Naive thymus-derived CD8-positive, alpha-beta T cell (primary cell): ENCODE measurements at regions not wholly inside any gene's neighbourhood (a gene's known extent, or its start where the extent isn't known, plus 50 kb on each side); places are given as distances from the start of the nearest gene placed in this dataset.
A peak's percentile ranks its signal among the peaks of the same experiment; 100 is the strongest.
"Not testable (repeated sequence)": the region's sequence is repeated elsewhere in the genome, so short reads cannot be mapped to it uniquely, and the experiment has no call there.

Source experiments
- ATAC-seq, 2 donors: fragments of 150-1000 bp; cut with Tn5 transposase in 1 of 2; sonication (Bioruptor Pico), chemical (Tn5 transposase) in 1 of 2; 1 replicate in 1 of 2; 2 replicates in 1 of 2; pipeline ENCODE4 v1.10.0; 2021; ENCODE audit warnings: mild to moderate bottlenecking in 2 of 2, moderate library complexity in 2 of 2
- POLR2A ChIA-PET: fragments of 350-600 bp; sonication (Branson Sonifier 250); formaldehyde crosslinking; loops from one replicate; lab custom pipeline; 2021; ENCODE audit warnings: antibody characterized with exemption; lab: Charles Lee
- DNase-seq, 10 donors: peaks; one replicate each; pipeline versions ENCODE4 v3.0.0 to v3.0.0-alpha.2; 2020 to 2022
- H3K27ac Mint-ChIP-seq, 10 donors: one replicate each; pipeline ENCODE4 v1.8.0; 2020 to 2022; ENCODE audit warnings: mild to moderate bottlenecking in 10 of 10, mixed read lengths in 10 of 10, moderate library complexity in 4 of 10, inconsistent platforms in 1 of 10
- H3K27me3 Mint-ChIP-seq, 5 donors: one replicate each; pipeline ENCODE4 v1.8.0; 2021 to 2022; ENCODE audit warnings: mixed read lengths in 5 of 5
- H3K36me3 Mint-ChIP-seq, 3 donors: one replicate each; pipeline ENCODE4 v1.8.0; 2020 to 2022; ENCODE audit warnings: mixed read lengths in 3 of 3, mild to moderate bottlenecking in 2 of 3, inconsistent platforms in 1 of 3
- H3K4me1 Mint-ChIP-seq, 4 donors: one replicate each; pipeline ENCODE4 v1.8.0; 2021 to 2022; ENCODE audit warnings: mixed read lengths in 4 of 4
- H3K4me3 Mint-ChIP-seq, 10 donors: one replicate each; pipeline ENCODE4 v1.8.0; 2020 to 2022; ENCODE audit warnings: mild to moderate bottlenecking in 10 of 10, mixed read lengths in 10 of 10, moderate library complexity in 6 of 10, inconsistent platforms in 1 of 10
- H3K9me3 Mint-ChIP-seq, 9 donors: one replicate each; pipeline ENCODE4 v1.8.0; 2020 to 2022; ENCODE audit warnings: mixed read lengths in 9 of 9, mild to moderate bottlenecking in 3 of 9, inconsistent platforms in 1 of 9, moderate library complexity in 1 of 9

GRCh38 chr4:10260777-10261176 lies 144.2 kb upstream of the WDR1 start:
- DNase-seq (no peak), ATAC-seq (no peak)
- H3K27me3 Mint-ChIP-seq: peaks cover 0 to 10% (median 3%) of the 10 kb centered on the region in 5 donors
- H3K9me3 Mint-ChIP-seq: no peaks in the 10 kb centered on the region
- H3K27ac Mint-ChIP-seq: peak overlapping the region in 2 of 10 donors; percentile 6 to 47
- H3K4me3 Mint-ChIP-seq: no peak overlapping the region
- H3K36me3 Mint-ChIP-seq: no peaks in the 10 kb centered on the region
- POLR2A ChIA-PET: no interaction called here
- H3K4me1 Mint-ChIP-seq: peaks cover 0 to 2% (median 0%) of the 10 kb centered on the region in 4 donors

DNA sequence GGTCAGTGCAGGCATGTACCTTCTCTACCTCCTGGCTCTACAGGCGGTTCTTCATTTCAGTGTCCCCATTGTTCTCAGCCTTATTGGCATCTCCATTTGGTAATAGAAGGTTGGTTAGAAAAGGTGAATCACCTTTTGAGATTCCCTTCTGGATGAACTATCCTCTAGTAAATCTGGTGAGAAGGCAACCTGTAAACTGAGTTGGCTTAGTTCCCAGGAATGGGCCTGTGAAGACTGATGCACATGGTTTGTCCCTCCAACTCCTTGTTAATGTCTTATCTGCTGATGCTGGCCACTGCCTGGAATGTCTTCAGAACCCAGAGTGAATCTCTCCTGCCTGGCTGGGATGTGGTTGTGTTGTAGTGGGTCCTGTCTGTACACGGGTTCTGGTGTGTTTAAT lies 143.4 kb upstream of the WDR1 start:
- no peaks in the 10 kb centered on the region for H3K9me3 Mint-ChIP-seq
- peaks cover 0 to 2% (median 0%) of the 10 kb centered on the region in 4 donors for H3K4me1 Mint-ChIP-seq
- DNase-seq: no peak
- POLR2A ChIA-PET: no interaction called here
- peaks cover 0 to 10% (median 3%) of the 10 kb centered on the region in 5 donors for H3K27me3 Mint-ChIP-seq
- H3K4me3 Mint-ChIP-seq: no peak overlapping the region
- H3K36me3 Mint-ChIP-seq: no peaks in the 10 kb centered on the region
- no peak for ATAC-seq
- H3K27ac Mint-ChIP-seq: peak overlapping the region in 1 of 10 donors; percentile 60

- H3K27ac Mint-ChIP-seq: no peak overlapping the region
- H3K27me3 Mint-ChIP-seq: peaks cover 0 to 10% (median 2%) of the 10 kb centered on the region in 5 donors
Observed at GRCh38 chr4:10256203-10256602, 139.6 kb upstream of the WDR1 start.

GRCh38 chr4:10253765-10254164 lies 137.2 kb upstream of the WDR1 start:
- no peaks in the 10 kb centered on the region for H3K4me1 Mint-ChIP-seq
- POLR2A ChIA-PET: no interaction called here
- DNase-seq: no peak
- peaks cover 0 to 26% (median 4%) of the 10 kb centered on the region in 5 donors for H3K27me3 Mint-ChIP-seq
- ATAC-seq: no peak
- H3K4me3 Mint-ChIP-seq: no peak overlapping the region
- H3K9me3 Mint-ChIP-seq: no peaks in the 10 kb centered on the region
- H3K36me3 Mint-ChIP-seq: no peaks in the 10 kb centered on the region
- peak overlapping the region in 1 of 10 donors; percentile 3 for H3K27ac Mint-ChIP-seq

More at GRCh38 chr4:10256203-10256602, 139.6 kb upstream of the WDR1 start:
- no peak overlapping the region for H3K4me3 Mint-ChIP-seq
- no peaks in the 10 kb centered on the region for H3K36me3 Mint-ChIP-seq
- peaks cover 0 to 2% (median 0%) of the 10 kb centered on the region in 4 donors for H3K4me1 Mint-ChIP-seq
- no peak for ATAC-seq
- H3K9me3 Mint-ChIP-seq: no peaks in the 10 kb centered on the region
- POLR2A ChIA-PET: no interaction called here
- DNase-seq: no peak

DNA sequence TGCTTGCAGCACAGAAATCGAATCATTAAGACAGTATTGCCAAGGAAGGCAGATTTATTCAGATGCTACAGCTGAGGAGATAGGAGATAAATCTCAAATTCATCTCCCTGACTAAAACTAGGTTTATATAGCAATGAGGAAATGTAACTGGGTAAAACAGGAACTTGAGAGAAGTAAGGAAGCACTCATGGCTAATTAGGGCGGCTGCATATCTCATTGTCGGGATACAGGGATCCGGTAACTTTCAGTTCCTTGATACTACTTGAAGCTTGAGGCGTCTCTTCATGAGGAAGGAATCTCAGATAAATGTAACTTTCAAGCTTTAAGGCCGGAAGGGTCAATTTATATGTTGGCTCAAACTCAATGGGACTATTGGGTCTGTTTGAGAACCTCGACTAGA lies 129.2 kb upstream of the WDR1 start:
- Mint-ChIP-seq H3K36me3 (no peaks in the 10 kb centered on the region), H3K9me3 (no peaks in the 10 kb centered on the region), H3K4me3 (no peak overlapping the region), H3K27ac (no peak overlapping the region), H3K27me3 (peaks cover 0 to 23% (median 6%) of the 10 kb centered on the region in 5 donors), H3K4me1 (no peaks in the 10 kb centered on the region)
- DNase-seq (no peak), ATAC-seq (no peak)
- POLR2A ChIA-PET: no interaction called here

DNA sequence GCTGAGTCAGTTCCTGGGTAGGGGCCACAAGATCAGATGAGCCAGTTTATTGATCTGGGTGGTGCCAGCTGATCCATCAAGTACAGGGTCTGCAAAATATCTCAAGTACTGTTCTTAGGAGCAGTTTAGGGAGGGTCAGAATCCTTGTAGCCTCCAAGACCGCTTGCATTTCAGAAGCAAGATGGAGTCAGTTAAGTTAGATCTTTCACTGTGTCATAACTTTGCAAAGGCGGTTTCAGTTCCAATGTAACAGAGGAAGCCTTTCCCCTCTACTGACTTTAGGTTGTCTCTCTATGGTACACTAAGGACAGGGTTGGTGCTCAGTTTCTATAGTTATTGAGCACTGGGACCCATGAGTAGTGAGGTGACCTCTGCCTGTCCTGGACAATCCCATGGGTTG lies 127.3 kb upstream of the WDR1 start:
- no peak overlapping the region for H3K27ac Mint-ChIP-seq
- H3K4me1 Mint-ChIP-seq: no peaks in the 10 kb centered on the region
- ATAC-seq: no peak
- POLR2A ChIA-PET: no interaction called here
- H3K36me3 Mint-ChIP-seq: no peaks in the 10 kb centered on the region
- H3K27me3 Mint-ChIP-seq: peaks cover 0 to 11% (median 5%) of the 10 kb centered on the region in 5 donors
- no peaks in the 10 kb centered on the region for H3K9me3 Mint-ChIP-seq
- DNase-seq: no peak
- H3K4me3 Mint-ChIP-seq: no peak overlapping the region

- POLR2A ChIA-PET: no interaction called here
- H3K36me3 Mint-ChIP-seq: no peaks in the 10 kb centered on the region
- no peak for ATAC-seq
Observed at GRCh38 chr4:10240691-10241090, 124.1 kb upstream of the WDR1 start.

DNA sequence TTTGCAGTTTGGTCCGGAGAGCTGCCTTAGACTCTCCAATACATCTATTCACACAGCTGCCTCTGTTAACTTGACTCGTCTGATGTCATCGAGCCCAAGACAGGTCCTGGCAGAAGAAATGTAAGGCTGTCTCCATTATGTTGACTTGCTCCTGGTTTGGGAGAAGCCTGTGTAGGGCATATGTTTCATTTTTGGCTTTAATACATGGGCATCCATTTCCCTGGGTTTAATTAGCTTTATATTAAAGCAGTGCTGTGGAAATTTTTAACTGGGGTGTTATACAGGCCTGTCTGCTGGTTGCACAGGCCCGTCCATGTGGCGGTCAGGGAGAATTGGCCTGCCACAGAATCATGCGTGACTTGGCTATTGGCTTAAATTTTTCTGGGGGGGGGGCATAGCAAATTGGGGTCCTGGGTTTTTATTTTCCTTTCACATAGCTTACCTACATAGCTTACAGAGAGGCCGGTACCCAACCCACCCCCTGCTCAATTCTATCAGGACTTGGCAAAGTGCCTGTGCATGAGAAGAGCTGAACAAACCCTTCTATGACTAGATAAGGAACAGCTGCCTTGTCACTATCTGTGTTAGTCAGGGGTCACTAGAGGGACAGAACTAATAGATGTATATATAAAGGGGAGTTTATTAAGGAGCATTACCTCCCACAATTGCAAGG lies 123.5 kb upstream of the WDR1 start:
- H3K27ac Mint-ChIP-seq: peak overlapping the region in 1 of 10 donors; percentile 46
- H3K27me3 Mint-ChIP-seq: no peaks in the 10 kb centered on the region
- H3K4me3 Mint-ChIP-seq: no peak overlapping the region
- POLR2A ChIA-PET: no interaction called here
- DNase-seq (no peak), ATAC-seq (no peak)
- no peaks in the 10 kb centered on the region for H3K36me3 Mint-ChIP-seq
- no peaks in the 10 kb centered on the region for H3K9me3 Mint-ChIP-seq
- no peaks in the 10 kb centered on the region for H3K4me1 Mint-ChIP-seq

More at GRCh38 chr4:10240691-10241090, 124.1 kb upstream of the WDR1 start:
- no peaks in the 10 kb centered on the region for H3K9me3 Mint-ChIP-seq
- H3K27me3 Mint-ChIP-seq: no peaks in the 10 kb centered on the region
- no peak overlapping the region for H3K27ac Mint-ChIP-seq
- H3K4me1 Mint-ChIP-seq: no peaks in the 10 kb centered on the region
- no peak for DNase-seq
- H3K4me3 Mint-ChIP-seq: no peak overlapping the region

- Mint-ChIP-seq H3K27me3 (no peaks in the 10 kb centered on the region), H3K4me3 (no peak overlapping the region), H3K36me3 (no peaks in the 10 kb centered on the region), H3K4me1 (no peaks in the 10 kb centered on the region), H3K9me3 (no peaks in the 10 kb centered on the region), H3K27ac (no peak overlapping the region)
- DNase-seq: no peak
- POLR2A ChIA-PET: no interaction called here
- no peak for ATAC-seq
Observed at GRCh38 chr4:10237131-10237530, 120.5 kb upstream of the WDR1 start.

DNA sequence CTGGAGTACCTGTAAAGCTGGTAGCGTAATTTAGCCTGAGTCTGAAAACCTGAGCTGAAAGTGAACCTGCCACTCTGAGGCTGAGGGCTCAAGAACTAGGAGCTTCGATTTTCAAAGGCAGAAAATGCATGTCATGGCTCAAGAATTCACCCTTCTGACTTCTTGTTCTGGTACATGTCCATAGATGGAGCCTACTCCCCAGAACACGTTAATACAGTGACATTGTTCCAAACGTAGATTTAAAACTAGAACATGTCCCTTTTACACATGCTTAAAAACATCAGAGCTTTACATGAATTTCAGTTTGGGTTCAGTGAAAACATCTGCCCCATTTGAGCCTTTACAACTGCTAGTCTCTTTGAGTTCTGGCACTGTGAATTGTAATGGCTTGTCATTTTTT lies 115.5 kb upstream of the WDR1 start:
- ATAC-seq: no peak
- POLR2A ChIA-PET: no interaction called here
- Mint-ChIP-seq H3K4me3 (no peak overlapping the region), H3K9me3 (no peaks in the 10 kb centered on the region), H3K27ac (no peak overlapping the region), H3K36me3 (no peaks in the 10 kb centered on the region), H3K27me3 (peaks cover 0 to 1% (median 0%) of the 10 kb centered on the region in 5 donors), H3K4me1 (no peaks in the 10 kb centered on the region)
- DNase-seq: no peak

DNA sequence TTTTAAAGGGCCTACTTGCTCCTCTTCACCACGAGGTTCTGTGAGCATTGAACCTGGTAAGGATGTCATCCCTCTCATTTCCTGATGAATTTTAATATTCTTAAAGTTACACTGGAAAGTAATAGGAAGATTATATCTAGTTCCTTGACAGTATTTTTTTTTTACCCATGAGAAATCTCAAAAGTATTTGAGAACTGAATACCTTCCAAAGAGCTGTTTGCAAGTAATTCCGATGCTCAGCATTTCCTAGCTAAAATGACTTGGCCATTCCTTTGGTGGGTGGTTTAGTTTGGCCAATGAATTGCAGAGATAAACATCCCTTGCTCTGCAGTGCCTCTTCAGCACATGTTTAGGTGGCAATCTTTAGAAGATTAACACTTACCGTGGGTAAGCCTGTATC lies 110.2 kb upstream of the WDR1 start:
- Mint-ChIP-seq H3K27ac (no peak overlapping the region), H3K4me3 (no peak overlapping the region), H3K9me3 (no peaks in the 10 kb centered on the region), H3K4me1 (peaks cover 0 to 6% (median 4%) of the 10 kb centered on the region in 4 donors), H3K27me3 (peaks cover 0 to 1% (median 0%) of the 10 kb centered on the region in 5 donors), H3K36me3 (no peaks in the 10 kb centered on the region)
- no peak for DNase-seq
- no peak for ATAC-seq
- POLR2A ChIA-PET: no interaction called here

- DNase-seq (no peak), ATAC-seq (no peak)
- Mint-ChIP-seq H3K36me3 (no peaks in the 10 kb centered on the region), H3K27me3 (no peaks in the 10 kb centered on the region), H3K4me1 (peaks cover 0 to 6% (median 4%) of the 10 kb centered on the region in 4 donors), H3K9me3 (peaks cover 0 to 2% (median 0%) of the 10 kb centered on the region in 9 donors), H3K4me3 (no peak overlapping the region), H3K27ac (no peak overlapping the region)
- POLR2A ChIA-PET: no interaction called here
Observed at GRCh38 chr4:10225096-10225495, 108.5 kb upstream of the WDR1 start.

- Mint-ChIP-seq H3K9me3 (peaks cover 0 to 2% (median 0%) of the 10 kb centered on the region in 9 donors), H3K27me3 (no peaks in the 10 kb centered on the region), H3K27ac (no peak overlapping the region), H3K36me3 (no peaks in the 10 kb centered on the region), H3K4me3 (no peak overlapping the region), H3K4me1 (peaks cover 0 to 6% (median 4%) of the 10 kb centered on the region in 4 donors)
- no peak for DNase-seq
- POLR2A ChIA-PET: no interaction called here
- ATAC-seq: no peak
Observed at GRCh38 chr4:10223782-10224181, 107.2 kb upstream of the WDR1 start.

GRCh38 chr4:10213481-10213880 lies 96.9 kb upstream of the WDR1 start:
- H3K4me1 Mint-ChIP-seq, H3K27ac Mint-ChIP-seq, ATAC-seq, H3K4me3 Mint-ChIP-seq, POLR2A ChIA-PET, H3K27me3 Mint-ChIP-seq, H3K9me3 Mint-ChIP-seq, DNase-seq, H3K36me3 Mint-ChIP-seq: not testable (repeated sequence)
